ENCODE measurements at regions not wholly inside any gene's neighbourhood (a gene's known extent, or its start where the extent isn't known, plus 50 kb on each side); places are given as distances from the start of the nearest gene placed in this dataset.
"Not testable (repeated sequence)": the region's sequence is repeated elsewhere in the genome, so short reads cannot be mapped to it uniquely, and the experiment has no call there.

GRCh38 chr1:182331387-182331786 lies 60.2 kb downstream of the GLUL start:
- DNase-seq = no peak

GRCh38 chr1:182330303-182330702 lies 61.3 kb downstream of the GLUL start:
- peak; percentile 22 for DNase-seq

- DNase-seq = no peak
These were observed 62.1 kb downstream of the GLUL start for GRCh38 chr1:182329471-182329870.

- no peak for DNase-seq
These were observed 63.0 kb downstream of the GLUL start for GRCh38 chr1:182328591-182328990.

GRCh38 chr1:182325339-182325738 lies 66.3 kb downstream of the GLUL start:
- DNase-seq = no peak

- not testable (repeated sequence) for DNase-seq
These were observed 70.1 kb downstream of the GLUL start for GRCh38 chr1:182321532-182321931.

- peak; percentile 93 for DNase-seq
These were observed 73.9 kb downstream of the GLUL start for GRCh38 chr1:182317611-182318161.

GRCh38 chr1:182316454-182316853 lies 75.1 kb downstream of the GLUL start:
- not testable (repeated sequence) for DNase-seq

GRCh38 chr1:182315167-182315556 lies 76.4 kb downstream of the GLUL start:
- peak; percentile 68 for DNase-seq

GRCh38 chr1:182309631-182310351 lies 81.8 kb downstream of the GLUL start:
- DNase-seq = no peak

GRCh38 chr1:182308826-182309225 lies 82.8 kb downstream of the GLUL start:
- no peak for DNase-seq

GRCh38 chr1:182307486-182307885 lies 84.1 kb downstream of the GLUL start:
- DNase-seq = not testable (repeated sequence)

- DNase-seq = no peak
These were observed 85.7 kb downstream of the GLUL start for GRCh38 chr1:182305861-182306260.

GRCh38 chr1:182304627-182305026 lies 87.0 kb downstream of the GLUL start:
- no peak for DNase-seq

- DNase-seq = no peak
These were observed 87.4 kb downstream of the GLUL start for GRCh38 chr1:182304218-182304617.

GRCh38 chr1:182303778-182304177 lies 87.8 kb downstream of the GLUL start:
- DNase-seq = no peak

GRCh38 chr1:182301467-182302198 lies 90.0 kb downstream of the GLUL start:
- peak; percentile 72 for DNase-seq

- no peak for DNase-seq
These were observed 90.6 kb downstream of the GLUL start for GRCh38 chr1:182301026-182301436.

- DNase-seq = peak; percentile 73
These were observed 91.6 kb downstream of the GLUL start for GRCh38 chr1:182299728-182300616.

GRCh38 chr1:182299054-182299727 lies 92.4 kb downstream of the GLUL start:
- not testable (repeated sequence) for DNase-seq

GRCh38 chr1:182297335-182297734 lies 94.3 kb downstream of the GLUL start:
- DNase-seq = no peak

GRCh38 chr1:182295697-182296096 lies 95.9 kb downstream of the GLUL start:
- no peak for DNase-seq

Data from DMS153 (cell line).